HL-60 (cell line): ENCODE measurements at regions not wholly inside any gene's neighbourhood (a gene's known extent, or its start where the extent isn't known, plus 50 kb on each side); places are given as distances from the start of the nearest gene placed in this dataset.

ENCODE experiments used
- DNase-seq, 2 experiments: peaks; one replicate each; pipeline ENCODE4 v3.0.0-alpha.2; 2010 to 2020; ENCODE audit warnings: low read depth in 1 of 2, low spot score in 1 of 2
- H3K27ac ChIP-seq: fragments of 250-450 bp; sonication (Bioruptor Pico); replicated peaks from 2 replicates; pipeline ENCODE4 v1.5.1; 2020; ENCODE audit warnings: mild to moderate bottlenecking, moderate library complexity
- H3K27me3 ChIP-seq: fragments of 250-450 bp; sonication (Bioruptor Pico); 2 replicates; pipeline ENCODE4 v1.5.1; 2021; ENCODE audit warnings: mild to moderate bottlenecking, moderate library complexity; ENCODE audit not compliant: insufficient read depth, poor library complexity, severe bottlenecking
- H3K4me3 ChIP-seq: replicated peaks from 2 replicates; pipeline ENCODE4 v1.5.1; 2011; ENCODE audit warnings: mild to moderate bottlenecking, control low read depth, low read length; ENCODE audit not compliant: insufficient read depth
- GABPA ChIP-seq: IDR thresholded peaks from 2 replicates; pipeline ENCODE4 v1.6.1; 2012; ENCODE audit warnings: low read depth
- POLR2AphosphoS5 ChIP-seq: IDR thresholded peaks from 2 replicates; pipeline ENCODE4 v1.6.1; 2012; ENCODE audit warnings: low read depth
- SPI1 ChIP-seq: IDR thresholded peaks from 2 replicates; pipeline ENCODE4 v1.6.1; 2012; ENCODE audit warnings: low read depth, mild to moderate bottlenecking, borderline replicate concordance
- TF ChIP-seq, protein P1 (sequence below): IDR thresholded peaks from one replicate; pipeline ENCODE4 v1.5.1; 2011; ENCODE audit warnings: low read length, control low read depth, inconsistent platforms; ENCODE audit not compliant: insufficient read depth
- TF ChIP-seq, protein P2 (sequence below): IDR thresholded peaks from 2 replicates; pipeline ENCODE4 v1.6.1; 2012; ENCODE audit warnings: low read depth; ENCODE audit not compliant: insufficient replicate concordance

DNA sequence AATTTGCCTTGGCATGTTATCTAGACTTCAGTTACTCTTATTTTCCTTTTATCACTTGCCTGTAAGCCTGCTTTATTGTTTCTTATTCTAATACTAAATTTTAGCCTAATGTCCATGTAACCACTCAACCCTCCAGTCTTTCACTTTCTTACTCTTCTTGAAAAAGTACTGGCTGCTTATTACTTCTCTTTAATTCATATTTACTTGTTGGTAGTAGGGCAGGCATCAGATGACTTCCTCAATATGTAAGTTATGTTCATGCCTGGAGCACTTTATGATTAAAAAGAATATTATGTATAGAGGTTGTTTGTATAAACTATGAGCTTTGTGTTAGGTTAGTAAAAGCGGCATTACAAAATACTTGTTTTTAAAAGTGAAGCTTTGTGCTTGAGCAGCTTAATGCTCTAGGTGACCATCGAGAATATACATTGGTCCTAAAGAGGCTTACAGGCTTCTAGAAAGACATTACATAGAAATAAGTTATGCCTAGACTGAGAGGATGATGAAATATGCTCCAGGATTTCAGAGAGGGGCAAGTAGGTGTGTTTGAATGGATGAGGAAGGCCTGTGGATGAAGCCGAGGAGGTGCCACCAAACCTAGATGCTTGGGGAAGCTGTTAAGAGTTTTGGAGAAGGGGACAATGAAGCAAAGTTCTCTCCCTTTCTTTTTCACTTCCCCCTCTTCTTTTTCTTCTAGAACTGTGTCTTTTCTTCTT, 207.1 kb upstream of the HDAC9 start:
- H3K27me3 ChIP-seq: no peaks in the 10 kb centered on the region
- peak; percentile 14; the same call in 1 of the 2 replicates for TF ChIP-seq SPI1
- TF ChIP-seq GABPA: no peak
- TF ChIP-seq, protein P1, sequence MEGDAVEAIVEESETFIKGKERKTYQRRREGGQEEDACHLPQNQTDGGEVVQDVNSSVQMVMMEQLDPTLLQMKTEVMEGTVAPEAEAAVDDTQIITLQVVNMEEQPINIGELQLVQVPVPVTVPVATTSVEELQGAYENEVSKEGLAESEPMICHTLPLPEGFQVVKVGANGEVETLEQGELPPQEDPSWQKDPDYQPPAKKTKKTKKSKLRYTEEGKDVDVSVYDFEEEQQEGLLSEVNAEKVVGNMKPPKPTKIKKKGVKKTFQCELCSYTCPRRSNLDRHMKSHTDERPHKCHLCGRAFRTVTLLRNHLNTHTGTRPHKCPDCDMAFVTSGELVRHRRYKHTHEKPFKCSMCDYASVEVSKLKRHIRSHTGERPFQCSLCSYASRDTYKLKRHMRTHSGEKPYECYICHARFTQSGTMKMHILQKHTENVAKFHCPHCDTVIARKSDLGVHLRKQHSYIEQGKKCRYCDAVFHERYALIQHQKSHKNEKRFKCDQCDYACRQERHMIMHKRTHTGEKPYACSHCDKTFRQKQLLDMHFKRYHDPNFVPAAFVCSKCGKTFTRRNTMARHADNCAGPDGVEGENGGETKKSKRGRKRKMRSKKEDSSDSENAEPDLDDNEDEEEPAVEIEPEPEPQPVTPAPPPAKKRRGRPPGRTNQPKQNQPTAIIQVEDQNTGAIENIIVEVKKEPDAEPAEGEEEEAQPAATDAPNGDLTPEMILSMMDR: no peak
- TF ChIP-seq, protein P2, sequence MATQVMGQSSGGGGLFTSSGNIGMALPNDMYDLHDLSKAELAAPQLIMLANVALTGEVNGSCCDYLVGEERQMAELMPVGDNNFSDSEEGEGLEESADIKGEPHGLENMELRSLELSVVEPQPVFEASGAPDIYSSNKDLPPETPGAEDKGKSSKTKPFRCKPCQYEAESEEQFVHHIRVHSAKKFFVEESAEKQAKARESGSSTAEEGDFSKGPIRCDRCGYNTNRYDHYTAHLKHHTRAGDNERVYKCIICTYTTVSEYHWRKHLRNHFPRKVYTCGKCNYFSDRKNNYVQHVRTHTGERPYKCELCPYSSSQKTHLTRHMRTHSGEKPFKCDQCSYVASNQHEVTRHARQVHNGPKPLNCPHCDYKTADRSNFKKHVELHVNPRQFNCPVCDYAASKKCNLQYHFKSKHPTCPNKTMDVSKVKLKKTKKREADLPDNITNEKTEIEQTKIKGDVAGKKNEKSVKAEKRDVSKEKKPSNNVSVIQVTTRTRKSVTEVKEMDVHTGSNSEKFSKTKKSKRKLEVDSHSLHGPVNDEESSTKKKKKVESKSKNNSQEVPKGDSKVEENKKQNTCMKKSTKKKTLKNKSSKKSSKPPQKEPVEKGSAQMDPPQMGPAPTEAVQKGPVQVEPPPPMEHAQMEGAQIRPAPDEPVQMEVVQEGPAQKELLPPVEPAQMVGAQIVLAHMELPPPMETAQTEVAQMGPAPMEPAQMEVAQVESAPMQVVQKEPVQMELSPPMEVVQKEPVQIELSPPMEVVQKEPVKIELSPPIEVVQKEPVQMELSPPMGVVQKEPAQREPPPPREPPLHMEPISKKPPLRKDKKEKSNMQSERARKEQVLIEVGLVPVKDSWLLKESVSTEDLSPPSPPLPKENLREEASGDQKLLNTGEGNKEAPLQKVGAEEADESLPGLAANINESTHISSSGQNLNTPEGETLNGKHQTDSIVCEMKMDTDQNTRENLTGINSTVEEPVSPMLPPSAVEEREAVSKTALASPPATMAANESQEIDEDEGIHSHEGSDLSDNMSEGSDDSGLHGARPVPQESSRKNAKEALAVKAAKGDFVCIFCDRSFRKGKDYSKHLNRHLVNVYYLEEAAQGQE: no peak
- no peak for TF ChIP-seq POLR2AphosphoS5
- no peak for DNase-seq
- no peak overlapping the region for H3K4me3 ChIP-seq
- H3K27ac ChIP-seq: no peak overlapping the region

- peak overlapping the region; percentile 55 for H3K4me3 ChIP-seq
These were observed 205.8 kb upstream of the HDAC9 start for GRCh38 chr7:18289788-18290187.

DNA sequence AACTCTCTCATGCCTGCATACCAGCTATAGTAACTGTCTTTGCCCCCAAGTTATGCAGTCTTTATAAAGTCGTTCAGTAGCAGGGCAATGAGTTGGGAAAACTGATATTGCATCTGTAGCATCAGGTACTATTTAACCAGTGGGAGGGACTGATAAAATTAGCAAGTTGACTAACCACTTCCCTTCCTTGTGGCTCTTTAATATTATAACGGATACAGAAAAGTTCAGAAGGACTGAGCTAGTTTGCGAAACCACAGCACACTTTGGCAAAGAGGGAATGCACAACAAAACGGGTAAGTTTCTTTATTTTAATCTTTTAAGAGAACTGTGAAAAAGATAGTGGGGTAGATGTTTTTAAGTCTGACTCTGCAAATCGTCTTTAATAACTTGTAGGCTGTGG, 205.3 kb upstream of the HDAC9 start:
- H3K4me3 ChIP-seq: peak overlapping the region; percentile 55
- peak; percentile 12 to 32 for DNase-seq

More at GRCh38 chr7:18289788-18290187, 205.8 kb upstream of the HDAC9 start:
- H3K27me3 ChIP-seq: no peaks in the 10 kb centered on the region
- DNase-seq: no peak
- no peak overlapping the region for H3K27ac ChIP-seq
- TF ChIP-seq SPI1: no peak
- TF ChIP-seq, protein P1: no peak
- no peak for TF ChIP-seq GABPA
- no peak for TF ChIP-seq POLR2AphosphoS5
- TF ChIP-seq, protein P2: no peak

More for the DNA sequence above, 205.3 kb upstream of the HDAC9 start:
- Histone ChIP-seq H3K27me3 (no peaks in the 10 kb centered on the region), H3K27ac (no peak overlapping the region)
- TF ChIP-seq, protein P2: no peak
- TF ChIP-seq, protein P1: no peak
- TF ChIP-seq GABPA (no peak), POLR2AphosphoS5 (no peak), SPI1 (peak; percentile 61; the same call in 1 of the 2 replicates)
